ENCODE measurements at regions not wholly inside any gene's neighbourhood (a gene's known extent, or its start where the extent isn't known, plus 50 kb on each side); places are given as distances from the start of the nearest gene placed in this dataset.

DNA sequence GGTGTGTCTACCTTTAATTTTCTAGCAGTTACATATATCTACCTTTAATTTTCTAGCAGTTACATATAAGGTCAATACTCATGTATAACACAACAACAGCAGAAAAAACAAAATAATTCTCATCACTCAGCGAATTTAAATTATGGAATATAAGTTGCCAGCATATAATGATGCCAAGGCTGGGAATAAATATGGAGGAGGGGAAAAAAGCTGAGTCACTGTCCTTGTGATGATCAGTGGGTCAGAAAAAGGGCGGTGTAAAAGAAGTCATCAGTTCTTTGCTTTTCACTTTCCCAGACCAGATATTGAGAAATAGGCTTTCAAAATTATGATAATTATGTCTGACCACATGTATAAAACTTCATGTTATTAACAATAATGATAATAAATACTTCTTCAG, 1471.7 kb downstream of the CDH8 start:
- H3K27ac ChIP-seq, result no peak overlapping the region
- no peak overlapping the region for H3K4me3 ChIP-seq
- POLR2A ChIA-PET, result no interaction called here
- TF ChIP-seq NFE2L2 (conservative IDR thresholded peaks at IDR 0.05; ENCODE audit: low read length), result peak; percentile 57
- peak; percentile 65 for TF ChIP-seq MAFK (IDR thresholded peaks at IDR 0.05; ENCODE audit: partially characterized antibody)
- no peak for TF ChIP-seq NR3C1 (IDR thresholded peaks at IDR 0.05)
- TF ChIP-seq BHLHE40 (IDR thresholded peaks at IDR 0.05; ENCODE audit: low read depth, low read length), result no peak
- no peak for TF ChIP-seq ESRRA (IDR thresholded peaks at IDR 0.05; ENCODE audit: borderline replicate concordance, low read length)
- TF ChIP-seq FOSL2 (IDR thresholded peaks at IDR 0.05), result no peak
- TF ChIP-seq FOSL2 (CRISPR knock-in tag; IDR thresholded peaks at IDR 0.05), result no peak
- no peak for TF ChIP-seq RAD21 (conservative IDR thresholded peaks at IDR 0.05 in 1 of 2, IDR thresholded peaks at IDR 0.05 in 1 of 2)
- TF ChIP-seq HOXB13 (CRISPR knock-in tag; IDR thresholded peaks at IDR 0.05; ENCODE audit: low read depth), result no peak
- WGBS (ENCODE audit: missing lambda C conversion rate), result 20% methylated on average over 2 of the region's 2 CpGs
- ATAC-seq (no peak), FAIRE-seq (no peak), DNase-seq (ENCODE audit: low read depth in 1 of 2, low spot score in 1 of 2) (no peak)
- CTCF ChIA-PET, result interaction anchor here (0.6 kb wide), 1 partner anchor 58 kb away, joined by 3 read pairs; no protein-coding TSS in a partner anchor
- no peak overlapping the region for H3K4me2 ChIP-seq
- no peaks in the 10 kb centered on the region; the same call in 1 of the 3 replicates for H3K9me3 ChIP-seq
- H3K4me1 ChIP-seq, result no peaks in the 10 kb centered on the region

- TF ChIP-seq CBX2 (IDR thresholded peaks at IDR 0.05; ENCODE audit: borderline replicate concordance, low read depth) (no peak), RAD21 (conservative IDR thresholded peaks at IDR 0.05 in 1 of 2, IDR thresholded peaks at IDR 0.05 in 1 of 2) (no peak), RARB (CRISPR knock-in tag; IDR thresholded peaks at IDR 0.05) (no peak), PHF8 (IDR thresholded peaks at IDR 0.05; ENCODE audit: borderline replicate concordance, low read depth) (no peak), POLR2A (IDR thresholded peaks at IDR 0.05; ENCODE audit: low read length) (no peak), ELK1 (IDR thresholded peaks at IDR 0.05; ENCODE audit: low read depth, low read length) (no peak), KDM5A (IDR thresholded peaks at IDR 0.05) (no peak), CHD2 (IDR thresholded peaks at IDR 0.05; ENCODE audit: low read length, partially characterized antibody) (no peak), BHLHE40 (IDR thresholded peaks at IDR 0.05; ENCODE audit: low read depth, low read length) (no peak), MYC (IDR thresholded peaks at IDR 0.05; ENCODE audit: borderline replicate concordance, low read length) (no peak), ZSCAN20 (CRISPR knock-in tag; IDR thresholded peaks at IDR 0.05) (no peak), JUNB (IDR thresholded peaks at IDR 0.05) (no peak), NFE2L2 (conservative IDR thresholded peaks at IDR 0.05; ENCODE audit: low read length) (no peak), ESRRA (IDR thresholded peaks at IDR 0.05; ENCODE audit: borderline replicate concordance, low read length) (no peak), BCL3 (IDR thresholded peaks at IDR 0.05) (no peak), MAZ (IDR thresholded peaks at IDR 0.05; ENCODE audit: borderline replicate concordance, low read depth, low read length) (no peak), FOSB (CRISPR knock-in tag; IDR thresholded peaks at IDR 0.05) (no peak), E2F6 (IDR thresholded peaks at IDR 0.05; ENCODE audit: borderline replicate concordance, low read depth) (no peak)
- TF ChIP-seq, protein P1, sequence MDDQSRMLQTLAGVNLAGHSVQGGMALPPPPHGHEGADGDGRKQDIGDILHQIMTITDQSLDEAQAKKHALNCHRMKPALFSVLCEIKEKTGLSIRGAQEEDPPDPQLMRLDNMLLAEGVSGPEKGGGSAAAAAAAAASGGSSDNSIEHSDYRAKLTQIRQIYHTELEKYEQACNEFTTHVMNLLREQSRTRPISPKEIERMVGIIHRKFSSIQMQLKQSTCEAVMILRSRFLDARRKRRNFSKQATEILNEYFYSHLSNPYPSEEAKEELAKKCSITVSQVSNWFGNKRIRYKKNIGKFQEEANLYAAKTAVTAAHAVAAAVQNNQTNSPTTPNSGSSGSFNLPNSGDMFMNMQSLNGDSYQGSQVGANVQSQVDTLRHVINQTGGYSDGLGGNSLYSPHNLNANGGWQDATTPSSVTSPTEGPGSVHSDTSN (IDR thresholded peaks at IDR 0.05), result no peak
- TF ChIP-seq, protein P2, sequence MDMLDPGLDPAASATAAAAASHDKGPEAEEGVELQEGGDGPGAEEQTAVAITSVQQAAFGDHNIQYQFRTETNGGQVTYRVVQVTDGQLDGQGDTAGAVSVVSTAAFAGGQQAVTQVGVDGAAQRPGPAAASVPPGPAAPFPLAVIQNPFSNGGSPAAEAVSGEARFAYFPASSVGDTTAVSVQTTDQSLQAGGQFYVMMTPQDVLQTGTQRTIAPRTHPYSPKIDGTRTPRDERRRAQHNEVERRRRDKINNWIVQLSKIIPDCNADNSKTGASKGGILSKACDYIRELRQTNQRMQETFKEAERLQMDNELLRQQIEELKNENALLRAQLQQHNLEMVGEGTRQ (IDR thresholded peaks at IDR 0.05), result no peak
- ChIA-PET POLR2A (no interaction called here), CTCF (no interaction called here)
- no peaks in the 10 kb centered on the region; the same call in 1 of the 3 replicates for H3K9me3 ChIP-seq
- no peak overlapping the region for H3K4me3 ChIP-seq
- no peak for DNase-seq (ENCODE audit: low read depth in 1 of 2, low spot score in 1 of 2)
- H3K4me1 ChIP-seq, result no peaks in the 10 kb centered on the region
- no peak overlapping the region for H3K4me2 ChIP-seq
- no peak overlapping the region for H3K27ac ChIP-seq
- no peak for ATAC-seq
- FAIRE-seq, result no peak
Measured at GRCh38 chr16:60563166-60563565, 1473.1 kb downstream of the CDH8 start.
